GM12872 (cell line): ENCODE measurements at regions not wholly inside any gene's neighbourhood (a gene's known extent, or its start where the extent isn't known, plus 50 kb on each side); places are given as distances from the start of the nearest gene placed in this dataset.

Source experiments
- CTCF ChIP-seq: IDR thresholded peaks from 3 replicates; pipeline ENCODE4 v1.5.1; 2011; ENCODE audit warnings: low read depth, mild to moderate bottlenecking, low read length, moderate library complexity; ENCODE audit not compliant: insufficient read depth

GRCh38 chr18:11506856-11507255, 102.5 kb upstream of the SLC35G4 start:
- TF ChIP-seq CTCF = no peak

- no peak for TF ChIP-seq CTCF
Measured at GRCh38 chr18:11505993-11506392, 103.4 kb upstream of the SLC35G4 start.

DNA sequence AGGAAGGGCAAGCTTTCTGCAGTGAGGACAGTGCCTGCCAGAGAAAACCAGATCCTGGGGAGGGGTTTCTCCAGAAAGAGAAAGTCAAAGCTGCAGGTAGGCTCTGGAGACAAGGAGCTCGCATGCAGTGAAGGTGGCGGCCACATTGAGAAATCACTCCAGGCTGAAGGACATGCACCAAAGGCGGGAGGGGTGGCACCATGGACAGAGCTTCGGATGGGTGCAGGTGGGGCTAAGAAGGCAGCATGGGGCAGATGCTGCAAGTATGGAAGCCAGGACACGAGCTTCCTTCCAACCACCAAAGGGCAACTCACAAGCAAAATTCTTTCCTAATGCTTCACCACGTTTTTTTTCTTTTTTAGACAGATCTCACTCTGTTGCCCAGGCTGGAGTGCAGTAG, 104.4 kb upstream of the SLC35G4 start:
- TF ChIP-seq CTCF = no peak

- no peak for TF ChIP-seq CTCF
Measured at GRCh38 chr18:11502368-11502767, 107.0 kb upstream of the SLC35G4 start.

- TF ChIP-seq CTCF = no peak
Measured at GRCh38 chr18:11501352-11501751, 108.0 kb upstream of the SLC35G4 start.

GRCh38 chr18:11500153-11501122, 109.0 kb upstream of the SLC35G4 start:
- TF ChIP-seq CTCF = no peak

DNA sequence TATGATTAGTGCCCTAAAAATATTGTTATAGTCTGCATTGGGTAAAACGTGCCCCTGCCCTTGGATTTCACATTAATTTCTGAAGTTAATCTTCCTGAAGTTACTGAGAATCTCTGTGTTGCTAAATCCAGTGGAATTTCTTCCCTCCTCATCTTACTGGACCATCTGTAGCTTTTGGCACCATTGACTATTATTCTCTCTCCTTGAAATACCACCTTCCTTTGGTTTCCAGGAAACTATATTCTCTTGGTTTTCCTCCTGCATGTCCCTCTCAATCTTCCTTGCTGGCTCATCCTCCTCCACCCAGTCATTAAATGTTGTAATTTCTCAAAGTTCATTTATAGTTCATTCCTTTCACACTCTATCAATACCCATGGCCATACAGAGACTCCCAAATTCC, 110.6 kb upstream of the SLC35G4 start:
- no peak for TF ChIP-seq CTCF
